ENCODE measurements at regions not wholly inside any gene's neighbourhood (a gene's known extent, or its start where the extent isn't known, plus 50 kb on each side); places are given as distances from the start of the nearest gene placed in this dataset.

GRCh38 chr15:69777356-69777755 is 320.4 kb downstream of the TLE3 start:
- WGBS, 2 donors, result 82 to 84% methylated on average over 2 of the region's 2 CpGs
- Histone ChIP-seq H3K27me3 (no peaks in the 10 kb centered on the region), H3K4me1 (peaks cover 0 to 6% (median 0%) of the 10 kb centered on the region in 4 donors), H3K36me3 (no peaks in the 10 kb centered on the region), H3K9me3 (peaks cover 0 to 6% (median 2%) of the 10 kb centered on the region in 4 donors), H3K27ac (no peak overlapping the region), H3K4me3 (no peak overlapping the region)
- TF ChIP-seq POLR2A (IDR thresholded peaks at IDR 0.05), result no peak
- TF ChIP-seq, protein P1, sequence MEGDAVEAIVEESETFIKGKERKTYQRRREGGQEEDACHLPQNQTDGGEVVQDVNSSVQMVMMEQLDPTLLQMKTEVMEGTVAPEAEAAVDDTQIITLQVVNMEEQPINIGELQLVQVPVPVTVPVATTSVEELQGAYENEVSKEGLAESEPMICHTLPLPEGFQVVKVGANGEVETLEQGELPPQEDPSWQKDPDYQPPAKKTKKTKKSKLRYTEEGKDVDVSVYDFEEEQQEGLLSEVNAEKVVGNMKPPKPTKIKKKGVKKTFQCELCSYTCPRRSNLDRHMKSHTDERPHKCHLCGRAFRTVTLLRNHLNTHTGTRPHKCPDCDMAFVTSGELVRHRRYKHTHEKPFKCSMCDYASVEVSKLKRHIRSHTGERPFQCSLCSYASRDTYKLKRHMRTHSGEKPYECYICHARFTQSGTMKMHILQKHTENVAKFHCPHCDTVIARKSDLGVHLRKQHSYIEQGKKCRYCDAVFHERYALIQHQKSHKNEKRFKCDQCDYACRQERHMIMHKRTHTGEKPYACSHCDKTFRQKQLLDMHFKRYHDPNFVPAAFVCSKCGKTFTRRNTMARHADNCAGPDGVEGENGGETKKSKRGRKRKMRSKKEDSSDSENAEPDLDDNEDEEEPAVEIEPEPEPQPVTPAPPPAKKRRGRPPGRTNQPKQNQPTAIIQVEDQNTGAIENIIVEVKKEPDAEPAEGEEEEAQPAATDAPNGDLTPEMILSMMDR (IDR thresholded peaks at IDR 0.05), result no peak
- no peak for TF ChIP-seq EP300 (IDR thresholded peaks at IDR 0.05)
- no peak for DNase-seq (ENCODE audit: low spot score in 2 of 2)

- Histone ChIP-seq H3K4me3 (no peak overlapping the region), H3K36me3 (no peaks in the 10 kb centered on the region), H3K4me1 (peaks cover 0 to 10% (median 0%) of the 10 kb centered on the region in 4 donors), H3K27ac (no peak overlapping the region), H3K9me3 (peaks cover 0 to 6% (median 2%) of the 10 kb centered on the region in 4 donors), H3K27me3 (no peaks in the 10 kb centered on the region)
- WGBS, 2 donors, result 74 to 77% methylated on average over 6 of the region's 6 CpGs
- TF ChIP-seq, protein P1 (IDR thresholded peaks at IDR 0.05), result no peak
- no peak for TF ChIP-seq POLR2A (IDR thresholded peaks at IDR 0.05)
- no peak for TF ChIP-seq EP300 (IDR thresholded peaks at IDR 0.05)
- no peak for DNase-seq (ENCODE audit: low spot score in 2 of 2)
Observed at GRCh38 chr15:69780374-69780773, 317.3 kb downstream of the TLE3 start.

- peaks cover 0 to 6% (median 2%) of the 10 kb centered on the region in 4 donors for H3K9me3 ChIP-seq
- no peak overlapping the region for H3K27ac ChIP-seq
- DNase-seq (ENCODE audit: low spot score in 2 of 2), result no peak
- TF ChIP-seq POLR2A (IDR thresholded peaks at IDR 0.05), result no peak
- no peak for TF ChIP-seq EP300 (IDR thresholded peaks at IDR 0.05)
- TF ChIP-seq, protein P1 (IDR thresholded peaks at IDR 0.05), result no peak
- no peaks in the 10 kb centered on the region for H3K27me3 ChIP-seq
- H3K36me3 ChIP-seq, result no peaks in the 10 kb centered on the region
- 40 to 50% methylated on average over 6 of the region's 6 CpGs for WGBS, 2 donors
- H3K4me3 ChIP-seq, result no peak overlapping the region
- peaks cover 0 to 10% (median 0%) of the 10 kb centered on the region in 4 donors for H3K4me1 ChIP-seq
Observed at GRCh38 chr15:69780981-69781380, 316.7 kb downstream of the TLE3 start.

DNA sequence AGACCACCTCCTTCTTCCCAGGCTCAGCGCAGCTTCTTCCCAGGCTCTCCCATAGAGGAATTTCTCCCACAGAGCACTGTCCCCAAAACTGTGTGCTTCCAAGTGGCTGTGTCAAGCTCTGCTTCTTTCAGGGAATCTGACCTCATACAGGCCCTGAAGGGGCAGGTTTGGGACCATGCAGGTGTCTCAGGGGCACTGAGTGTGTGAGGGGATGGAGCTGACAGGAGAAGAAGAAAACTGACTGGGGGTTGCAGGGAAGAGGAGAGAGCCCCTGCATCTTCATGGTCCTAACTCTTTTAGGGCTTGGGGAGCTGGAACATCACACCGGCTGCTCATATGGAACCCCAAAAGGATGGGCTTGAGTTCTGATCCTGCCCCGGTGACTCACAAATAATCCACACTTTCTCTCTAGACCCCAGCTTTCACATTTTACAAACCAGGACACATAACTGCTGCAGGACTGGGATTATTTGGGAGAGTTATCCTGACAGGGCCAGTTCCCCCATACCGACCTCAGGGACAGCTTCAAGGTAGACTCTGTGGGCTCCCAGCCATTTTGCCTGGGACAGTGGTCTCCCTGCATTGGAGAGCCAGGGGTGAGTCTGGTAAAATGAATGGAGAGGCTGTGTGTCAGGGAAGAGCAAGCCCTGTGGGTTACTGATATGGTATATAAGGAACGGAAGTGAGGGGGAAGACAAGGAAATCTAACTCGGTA is 316.1 kb downstream of the TLE3 start:
- DNase-seq (ENCODE audit: low spot score in 2 of 2), result no peak
- H3K36me3 ChIP-seq, result no peaks in the 10 kb centered on the region
- H3K27me3 ChIP-seq, result no peaks in the 10 kb centered on the region
- H3K4me1 ChIP-seq, result peaks cover 0 to 10% (median 0%) of the 10 kb centered on the region in 4 donors
- no peak overlapping the region for H3K4me3 ChIP-seq
- WGBS, 2 donors, result 81% methylated on average over 6 of the region's 6 CpGs
- TF ChIP-seq, protein P1 (IDR thresholded peaks at IDR 0.05), result no peak
- no peak for TF ChIP-seq POLR2A (IDR thresholded peaks at IDR 0.05)
- no peak for TF ChIP-seq EP300 (IDR thresholded peaks at IDR 0.05)
- H3K9me3 ChIP-seq, result peaks cover 0 to 6% (median 2%) of the 10 kb centered on the region in 4 donors
- H3K27ac ChIP-seq, result no peak overlapping the region

DNA sequence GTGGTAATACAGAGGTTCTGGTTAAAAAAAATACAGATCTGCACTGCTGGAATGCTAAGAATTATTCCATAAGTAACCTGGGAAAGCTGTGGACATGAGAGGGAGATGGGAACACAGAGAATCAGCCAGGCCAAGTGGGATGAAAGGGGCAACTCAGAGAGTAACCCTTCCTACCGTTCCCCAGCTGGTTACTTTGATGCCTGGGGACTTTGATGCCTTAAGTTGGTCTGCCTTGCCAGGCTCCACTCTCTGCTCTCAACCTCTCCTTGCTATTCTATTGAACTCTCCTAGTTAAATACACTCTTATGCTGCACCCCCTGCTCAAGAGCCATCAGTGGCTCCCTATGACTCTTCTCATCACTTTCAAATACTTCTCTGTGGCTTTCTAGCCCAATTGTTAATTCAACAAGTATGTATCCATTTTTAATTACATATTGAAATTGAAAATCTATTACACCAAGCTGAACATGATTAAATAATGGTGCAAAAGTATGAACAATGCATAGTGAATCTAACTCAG is 315.5 kb downstream of the TLE3 start:
- Histone ChIP-seq H3K27me3 (no peaks in the 10 kb centered on the region), H3K4me1 (peaks cover 0 to 10% (median 0%) of the 10 kb centered on the region in 4 donors), H3K4me3 (no peak overlapping the region), H3K27ac (no peak overlapping the region), H3K36me3 (no peaks in the 10 kb centered on the region), H3K9me3 (peaks cover 0 to 4% (median 2%) of the 10 kb centered on the region in 4 donors)
- no peak for DNase-seq (ENCODE audit: low spot score in 2 of 2)
- WGBS, 2 donors, result 44 to 53% methylated on average over 1 of the region's 1 CpG
- TF ChIP-seq, protein P1 (IDR thresholded peaks at IDR 0.05), result no peak
- TF ChIP-seq EP300 (IDR thresholded peaks at IDR 0.05) (no peak), POLR2A (IDR thresholded peaks at IDR 0.05) (no peak)

Data from tibial nerve (tissue), 4 donors.